ENCODE measurements at regions not wholly inside any gene's neighbourhood (a gene's known extent, or its start where the extent isn't known, plus 50 kb on each side); places are given as distances from the start of the nearest gene placed in this dataset.

- Histone ChIP-seq H3K4me2 (no peak overlapping the region), H3K36me3 (ENCODE audit: insufficient read depth) (no peaks in the 10 kb centered on the region), H3K79me2 (ENCODE audit: insufficient read depth, low read depth) (no peaks in the 10 kb centered on the region), H3K27ac (no peak overlapping the region), H3K27me3 (ENCODE audit: insufficient read depth, low read depth) (no peaks in the 10 kb centered on the region), H2AFZ (ENCODE audit: low read depth) (no peak overlapping the region), H4K20me1 (ENCODE audit: insufficient read depth) (no peaks in the 10 kb centered on the region), H3K4me3 (IDR thresholded peaks at IDR 0.05; ENCODE audit: insufficient read depth, low read depth, low read length) (no peak overlapping the region), H3K9ac (no peak overlapping the region), H3K4me1 (ENCODE audit: low read depth, poor library complexity, severe bottlenecking) (no peaks in the 10 kb centered on the region)
- no peak for TF ChIP-seq CTCF (conservative IDR thresholded peaks at IDR 0.05; ENCODE audit: low read depth, low read length)
Observed at GRCh38 chr5:163377982-163378381, 59.4 kb upstream of the CCNG1 start.

GRCh38 chr5:163379298-163380155 is 57.9 kb upstream of the CCNG1 start:
- H3K4me3 ChIP-seq (IDR thresholded peaks at IDR 0.05; ENCODE audit: insufficient read depth, low read depth, low read length): no peak overlapping the region
- no peaks in the 10 kb centered on the region for H3K36me3 ChIP-seq (ENCODE audit: insufficient read depth)
- TF ChIP-seq CTCF (conservative IDR thresholded peaks at IDR 0.05; ENCODE audit: low read depth, low read length): no peak
- H3K27ac ChIP-seq: no peak overlapping the region
- no peaks in the 10 kb centered on the region for H3K4me1 ChIP-seq (ENCODE audit: low read depth, poor library complexity, severe bottlenecking)
- H3K79me2 ChIP-seq (ENCODE audit: insufficient read depth, low read depth): no peaks in the 10 kb centered on the region
- H3K9ac ChIP-seq: no peak overlapping the region
- no peaks in the 10 kb centered on the region for H3K27me3 ChIP-seq (ENCODE audit: insufficient read depth, low read depth)
- no peak overlapping the region for H3K4me2 ChIP-seq
- no peaks in the 10 kb centered on the region for H4K20me1 ChIP-seq (ENCODE audit: insufficient read depth)
- H2AFZ ChIP-seq (ENCODE audit: low read depth): no peak overlapping the region

- Histone ChIP-seq H3K27me3 (ENCODE audit: insufficient read depth, low read depth) (no peaks in the 10 kb centered on the region), H3K4me3 (IDR thresholded peaks at IDR 0.05; ENCODE audit: insufficient read depth, low read depth, low read length) (no peak overlapping the region), H2AFZ (ENCODE audit: low read depth) (no peak overlapping the region), H3K9ac (no peak overlapping the region), H4K20me1 (ENCODE audit: insufficient read depth) (no peaks in the 10 kb centered on the region), H3K4me2 (no peak overlapping the region), H3K27ac (no peak overlapping the region), H3K4me1 (ENCODE audit: low read depth, poor library complexity, severe bottlenecking) (no peaks in the 10 kb centered on the region), H3K36me3 (ENCODE audit: insufficient read depth) (no peaks in the 10 kb centered on the region), H3K79me2 (ENCODE audit: insufficient read depth, low read depth) (no peaks in the 10 kb centered on the region)
- no peak for TF ChIP-seq CTCF (conservative IDR thresholded peaks at IDR 0.05; ENCODE audit: low read depth, low read length)
Observed at GRCh38 chr5:163381832-163382231, 55.6 kb upstream of the CCNG1 start.

GRCh38 chr5:163383754-163384153 is 53.6 kb upstream of the CCNG1 start:
- H3K4me3 ChIP-seq (IDR thresholded peaks at IDR 0.05; ENCODE audit: insufficient read depth, low read depth, low read length): no peak overlapping the region
- H3K4me1 ChIP-seq (ENCODE audit: low read depth, poor library complexity, severe bottlenecking): no peaks in the 10 kb centered on the region
- H3K4me2 ChIP-seq: no peak overlapping the region
- H2AFZ ChIP-seq (ENCODE audit: low read depth): no peak overlapping the region
- no peaks in the 10 kb centered on the region for H3K27me3 ChIP-seq (ENCODE audit: insufficient read depth, low read depth)
- H3K27ac ChIP-seq: no peak overlapping the region
- no peaks in the 10 kb centered on the region for H3K79me2 ChIP-seq (ENCODE audit: insufficient read depth, low read depth)
- no peak overlapping the region for H3K9ac ChIP-seq
- no peak for TF ChIP-seq CTCF (conservative IDR thresholded peaks at IDR 0.05; ENCODE audit: low read depth, low read length)
- H4K20me1 ChIP-seq (ENCODE audit: insufficient read depth): no peaks in the 10 kb centered on the region
- H3K36me3 ChIP-seq (ENCODE audit: insufficient read depth): no peaks in the 10 kb centered on the region
